Ascending aorta (tissue), 2 donors: ENCODE measurements at regions not wholly inside any gene's neighbourhood (a gene's known extent, or its start where the extent isn't known, plus 50 kb on each side); places are given as distances from the start of the nearest gene placed in this dataset.

Source experiments
- DNase-seq, 2 donors: peaks; one replicate each; pipeline ENCODE4 v3.0.0-alpha.2; 2019; ENCODE audit warnings: low spot score in 2 of 2
- H3K27ac ChIP-seq, 2 donors: fragments of 200-600 bp; sonication (generic); one replicate each; pipeline ENCODE4 v1.5.1; 2016 to 2017; ENCODE audit warnings: mild to moderate bottlenecking in 1 of 2
- H3K27me3 ChIP-seq: fragments of 200-600 bp; sonication (generic); one replicate; pipeline ENCODE4 v1.5.1; 2017
- H3K36me3 ChIP-seq, 2 donors: fragments of 200-600 bp; sonication (generic); one replicate each; pipeline ENCODE4 v1.5.1; 2016
- H3K4me1 ChIP-seq, 2 donors: fragments of 200-600 bp; sonication (generic); one replicate each; pipeline ENCODE4 v1.5.1; 2016 to 2017; ENCODE audit warnings: mild to moderate bottlenecking in 1 of 2
- H3K4me3 ChIP-seq, 2 donors: fragments of 200-600 bp; sonication (generic); one replicate each; pipeline ENCODE4 v1.5.1; 2016 to 2017; ENCODE audit warnings: mild to moderate bottlenecking in 1 of 2
- H3K9me3 ChIP-seq, 2 donors: fragments of 200-600 bp; sonication (generic); one replicate each; pipeline ENCODE4 v1.5.1; 2016
- intact Hi-C: fragments of 100-400 bp; cut with DNase I; formaldehyde crosslinking; loops from one replicate; pipeline ENCODE4 v1.15.1; 2023
- TF ChIP-seq, protein P1 (sequence below), 3 experiments: fragments of 200-600 bp in 2 of 3; fragments of 450-650 bp in 1 of 3; sonication (generic) in 2 of 3; IDR thresholded peaks; one replicate each; pipeline ENCODE4 v1.5.1; 2016 to 2019; ENCODE audit warnings: antibody characterized with exemption in 3 of 3, mild to moderate bottlenecking in 1 of 3, moderate library complexity in 1 of 3

DNA sequence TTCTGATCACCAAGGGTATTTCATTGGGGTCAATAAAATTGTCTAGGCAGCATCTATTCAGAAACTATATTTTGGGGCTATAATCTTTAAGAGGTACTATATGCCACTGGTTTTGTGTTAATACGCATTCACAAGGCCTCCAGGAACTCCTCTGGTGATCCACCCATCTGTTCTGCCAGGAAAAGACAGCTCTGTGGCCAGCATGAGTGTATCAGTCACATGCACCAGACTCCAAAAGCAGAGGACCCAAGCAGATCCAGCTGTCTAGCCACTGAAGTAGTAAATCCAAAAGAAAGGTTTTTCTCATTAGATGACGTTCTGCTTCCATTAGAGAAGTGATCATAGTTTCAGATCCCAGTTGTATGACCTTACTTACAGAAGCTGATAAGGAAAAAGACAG lies 199.6 kb upstream of the CELF2 start:
- no peaks in the 10 kb centered on the region for H3K27me3 ChIP-seq
- no peaks in the 10 kb centered on the region for H3K36me3 ChIP-seq
- TF ChIP-seq, protein P1, sequence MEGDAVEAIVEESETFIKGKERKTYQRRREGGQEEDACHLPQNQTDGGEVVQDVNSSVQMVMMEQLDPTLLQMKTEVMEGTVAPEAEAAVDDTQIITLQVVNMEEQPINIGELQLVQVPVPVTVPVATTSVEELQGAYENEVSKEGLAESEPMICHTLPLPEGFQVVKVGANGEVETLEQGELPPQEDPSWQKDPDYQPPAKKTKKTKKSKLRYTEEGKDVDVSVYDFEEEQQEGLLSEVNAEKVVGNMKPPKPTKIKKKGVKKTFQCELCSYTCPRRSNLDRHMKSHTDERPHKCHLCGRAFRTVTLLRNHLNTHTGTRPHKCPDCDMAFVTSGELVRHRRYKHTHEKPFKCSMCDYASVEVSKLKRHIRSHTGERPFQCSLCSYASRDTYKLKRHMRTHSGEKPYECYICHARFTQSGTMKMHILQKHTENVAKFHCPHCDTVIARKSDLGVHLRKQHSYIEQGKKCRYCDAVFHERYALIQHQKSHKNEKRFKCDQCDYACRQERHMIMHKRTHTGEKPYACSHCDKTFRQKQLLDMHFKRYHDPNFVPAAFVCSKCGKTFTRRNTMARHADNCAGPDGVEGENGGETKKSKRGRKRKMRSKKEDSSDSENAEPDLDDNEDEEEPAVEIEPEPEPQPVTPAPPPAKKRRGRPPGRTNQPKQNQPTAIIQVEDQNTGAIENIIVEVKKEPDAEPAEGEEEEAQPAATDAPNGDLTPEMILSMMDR (IDR thresholded peaks at IDR 0.05), result no peak
- no peak for DNase-seq
- H3K27ac ChIP-seq, result peak overlapping the region in 1 of 2 donors; percentile 45
- intact Hi-C loops, result no loop called here
- peaks cover 0 to 30% of the 10 kb centered on the region in 2 donors for H3K4me1 ChIP-seq
- H3K4me3 ChIP-seq, result no peak overlapping the region
- H3K9me3 ChIP-seq, result no peaks in the 10 kb centered on the region

DNA sequence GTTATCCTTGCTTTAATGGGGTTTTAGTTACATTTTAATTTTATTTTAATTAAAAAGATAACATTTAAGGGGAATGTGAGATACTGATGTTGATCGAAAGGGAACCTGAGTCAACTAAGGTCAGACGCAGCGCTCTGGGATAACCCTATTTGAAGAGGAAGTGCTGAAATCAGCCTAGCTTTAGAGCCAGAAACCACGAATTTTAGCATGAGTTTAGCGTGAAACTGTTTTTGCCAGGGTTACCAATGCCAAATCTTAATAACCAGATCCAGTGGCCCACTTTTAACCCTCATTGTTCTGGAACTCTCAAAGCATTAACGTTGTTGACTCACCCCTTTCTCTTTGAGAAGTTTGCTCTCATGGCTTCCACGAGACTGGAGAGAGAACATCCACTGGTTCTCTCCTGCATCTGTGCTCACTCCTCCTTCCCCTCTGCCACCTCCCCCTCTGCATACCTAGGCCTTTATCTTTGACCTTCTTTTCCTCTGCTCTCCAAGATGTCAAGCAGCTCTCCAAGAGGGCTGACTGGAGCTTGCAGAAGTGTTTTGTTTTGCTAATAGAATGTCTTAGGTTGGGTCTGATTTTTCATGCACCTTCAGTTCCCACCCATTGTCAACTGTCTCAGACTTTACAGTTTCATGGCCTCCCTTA lies 198.3 kb upstream of the CELF2 start:
- Histone ChIP-seq H3K4me1 (peaks cover 0 to 41% of the 10 kb centered on the region in 2 donors), H3K4me3 (no peak overlapping the region), H3K9me3 (no peaks in the 10 kb centered on the region), H3K27ac (peak overlapping the region; percentile 45), H3K36me3 (no peaks in the 10 kb centered on the region), H3K27me3 (no peaks in the 10 kb centered on the region)
- intact Hi-C loops, result no loop called here
- no peak for DNase-seq
- TF ChIP-seq, protein P1 (IDR thresholded peaks at IDR 0.05), result no peak

DNA sequence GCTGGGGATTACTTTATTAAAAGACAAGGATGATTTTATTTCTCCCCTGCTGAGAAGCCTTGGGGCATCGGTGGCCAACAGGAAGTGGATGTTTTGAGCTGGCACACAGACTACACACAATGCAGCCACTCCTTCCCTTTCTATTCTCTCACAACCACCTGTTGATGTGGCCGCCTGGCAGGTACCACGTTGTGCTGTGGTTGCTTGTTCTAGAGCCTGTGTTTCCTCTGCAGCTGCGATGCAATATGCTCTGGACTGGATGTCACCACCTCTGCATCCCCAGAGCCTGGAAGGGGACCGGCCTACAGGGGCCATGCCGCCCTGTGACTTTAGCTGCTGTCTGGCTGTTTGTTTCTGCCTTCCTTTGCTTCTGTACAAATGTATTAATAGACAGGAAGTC lies 195.7 kb upstream of the CELF2 start:
- peak overlapping the region in 1 of 2 donors; percentile 17 for H3K4me3 ChIP-seq
- intact Hi-C loops, result no loop called here
- TF ChIP-seq, protein P1 (IDR thresholded peaks at IDR 0.05), result no peak
- DNase-seq, result no peak
- no peaks in the 10 kb centered on the region for H3K36me3 ChIP-seq
- H3K27me3 ChIP-seq, result no peaks in the 10 kb centered on the region
- peak overlapping the region; percentile 77 to 79 for H3K27ac ChIP-seq
- H3K9me3 ChIP-seq, result no peaks in the 10 kb centered on the region
- H3K4me1 ChIP-seq, result peaks cover 0 to 45% of the 10 kb centered on the region in 2 donors

DNA sequence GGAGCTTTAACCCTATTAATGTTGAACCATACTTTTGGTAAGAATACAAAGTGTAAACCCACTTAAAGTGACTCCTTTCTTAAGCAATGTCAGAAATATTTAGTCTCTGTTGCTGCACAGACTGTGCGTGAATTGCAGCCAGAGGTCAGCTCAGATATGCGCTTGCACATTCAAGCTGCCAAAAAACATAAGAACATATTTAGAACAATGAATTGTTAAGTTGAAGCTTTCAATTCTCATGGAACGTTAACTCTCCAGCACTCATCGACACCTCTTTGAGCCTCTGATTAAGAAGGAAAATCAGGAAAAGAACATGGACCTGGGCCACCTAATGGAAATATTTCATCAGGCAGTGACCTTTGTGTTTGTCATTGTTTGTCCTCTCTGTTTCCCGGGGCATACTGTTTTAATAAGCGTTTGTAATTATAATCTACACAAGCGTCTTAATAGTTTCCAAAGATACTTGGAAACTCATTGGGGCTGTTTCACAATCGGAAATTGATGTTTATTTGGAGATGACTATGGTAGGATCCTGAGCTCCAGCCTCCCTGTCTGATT lies 193.0 kb upstream of the CELF2 start:
- H3K9me3 ChIP-seq, result no peaks in the 10 kb centered on the region
- peak overlapping the region in 1 of 2 donors; percentile 49 for H3K4me3 ChIP-seq
- TF ChIP-seq, protein P1 (IDR thresholded peaks at IDR 0.05), result no peak
- DNase-seq, result peak in 1 of 2 donors; percentile 88
- H3K4me1 ChIP-seq, result peaks cover 0 to 46% of the 10 kb centered on the region in 2 donors
- H3K27ac ChIP-seq, result peak overlapping the region; percentile 78 to 79
- intact Hi-C loops, result loop anchor here (2.0 kb wide), 1 partner anchor 26 kb away; no protein-coding TSS in a partner anchor
- H3K27me3 ChIP-seq, result no peaks in the 10 kb centered on the region
- no peaks in the 10 kb centered on the region for H3K36me3 ChIP-seq

DNA sequence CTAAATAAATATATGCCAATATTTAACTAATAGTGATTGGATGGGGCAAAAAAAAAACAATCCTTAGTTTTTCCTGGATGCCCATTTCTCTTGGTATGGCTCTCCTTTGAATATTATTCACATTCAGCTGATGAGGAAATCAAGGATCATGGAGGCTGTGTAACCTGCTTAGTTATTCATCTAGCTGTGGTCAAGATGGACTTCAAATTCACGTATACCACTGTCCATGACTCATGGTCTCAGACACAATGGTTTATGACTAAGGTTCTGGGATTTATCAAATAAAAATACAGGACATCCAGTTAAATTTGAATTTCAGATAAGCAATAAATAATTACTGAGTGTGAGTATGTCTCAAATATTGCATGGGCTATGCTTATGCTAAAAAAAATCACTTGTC lies 191.5 kb upstream of the CELF2 start:
- no peak for DNase-seq
- Histone ChIP-seq H3K9me3 (no peaks in the 10 kb centered on the region), H3K27ac (peak overlapping the region; percentile 21 to 78), H3K36me3 (no peaks in the 10 kb centered on the region), H3K4me1 (peaks cover 0 to 53% of the 10 kb centered on the region in 2 donors), H3K4me3 (no peak overlapping the region), H3K27me3 (no peaks in the 10 kb centered on the region)
- intact Hi-C loops, result no loop called here
- TF ChIP-seq, protein P1 (IDR thresholded peaks at IDR 0.05), result no peak
